NCI-H2196 (cell line): ENCODE measurements at regions not wholly inside any gene's neighbourhood (a gene's known extent, or its start where the extent isn't known, plus 50 kb on each side); places are given as distances from the start of the nearest gene placed in this dataset.

Experiments
- DNase-seq: peaks from one replicate; lab custom pipeline; 2025; ENCODE audit not compliant: unreplicated experiment; lab: John Stamatoyannopoulos, UW

DNA sequence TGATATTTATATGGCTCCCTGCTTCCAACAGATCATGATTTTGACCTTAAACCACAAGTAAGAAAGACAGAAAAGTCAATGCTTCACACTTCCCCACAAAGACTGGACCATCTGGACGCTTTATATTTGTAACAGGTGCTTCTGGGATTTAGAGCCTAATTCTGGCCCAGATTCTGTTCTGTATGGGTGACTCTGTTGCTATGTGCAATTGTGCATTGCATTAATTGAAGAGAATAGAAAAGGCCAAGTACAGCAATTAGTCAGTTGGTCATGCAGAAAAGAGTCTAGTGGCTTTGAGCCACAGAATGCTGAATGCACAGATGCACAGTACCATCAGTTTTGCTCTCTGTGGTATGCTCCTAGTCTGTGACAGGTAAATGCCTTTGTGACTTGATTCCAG lies 657.4 kb upstream of the ATXN8OS start:
- no peak for DNase-seq

- DNase-seq, result no peak
Measured at GRCh38 chr13:69425235-69425634, 682.4 kb upstream of the ATXN8OS start.

DNA sequence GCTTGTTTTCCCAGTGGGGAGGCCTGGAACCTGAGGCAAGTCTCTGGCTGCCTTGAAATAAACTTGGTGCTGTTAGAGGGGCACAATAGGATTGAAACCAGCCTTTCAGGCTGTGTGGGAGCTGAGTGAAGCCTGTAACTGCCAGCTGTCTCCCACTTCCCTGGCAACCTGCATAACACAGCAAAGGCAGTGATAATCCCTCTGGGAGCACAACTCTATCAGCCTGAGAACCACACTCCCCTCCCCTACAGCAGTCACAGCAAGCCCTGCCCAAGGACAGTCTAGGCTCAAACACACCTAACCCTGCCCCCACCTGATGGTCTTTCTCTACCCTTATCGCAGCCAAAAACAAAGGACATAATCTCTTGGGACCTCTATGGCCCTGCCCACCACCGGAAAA lies 683.8 kb upstream of the ATXN8OS start:
- no peak for DNase-seq

GRCh38 chr13:69418319-69418718 lies 689.3 kb upstream of the ATXN8OS start:
- no peak for DNase-seq

DNA sequence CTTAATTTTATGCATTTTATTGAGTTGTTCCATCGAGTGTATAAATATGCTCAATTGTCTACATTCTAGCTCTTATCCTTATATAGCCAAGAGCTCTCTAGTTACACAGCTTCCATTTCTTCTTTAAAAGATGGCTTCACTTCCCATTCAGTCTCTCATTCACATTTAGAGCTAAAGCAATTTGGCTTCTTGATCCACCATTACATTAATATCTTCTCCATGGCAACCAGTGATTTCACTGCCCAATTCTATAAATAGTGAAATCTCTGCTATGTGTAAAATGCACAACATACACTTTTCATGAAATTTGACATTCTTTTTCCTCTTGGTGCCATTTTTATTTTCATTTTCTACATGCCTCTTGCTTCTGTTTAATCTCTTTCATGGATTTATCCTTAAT lies 696.9 kb upstream of the ATXN8OS start:
- no peak for DNase-seq

DNA sequence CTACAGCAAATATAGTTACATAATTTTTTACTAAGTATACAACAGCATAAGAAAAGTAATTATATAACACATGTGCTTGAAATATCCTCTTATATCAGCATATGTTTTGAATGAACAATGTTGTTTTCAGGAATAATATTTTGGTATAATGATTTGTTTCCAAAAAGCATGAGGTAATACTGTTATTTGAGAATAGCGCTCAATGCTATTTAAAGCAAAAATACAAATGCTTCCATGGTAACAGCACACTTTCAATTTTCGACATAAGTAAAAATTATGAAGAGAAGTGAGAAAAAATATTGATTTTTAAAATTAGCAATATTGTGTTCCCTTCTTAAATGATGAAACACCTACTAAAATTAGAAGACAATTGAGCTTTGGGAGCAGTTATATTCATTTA lies 715.9 kb upstream of the ATXN8OS start:
- no peak for DNase-seq

GRCh38 chr13:69389899-69390298 lies 717.7 kb upstream of the ATXN8OS start:
- no peak for DNase-seq

DNA sequence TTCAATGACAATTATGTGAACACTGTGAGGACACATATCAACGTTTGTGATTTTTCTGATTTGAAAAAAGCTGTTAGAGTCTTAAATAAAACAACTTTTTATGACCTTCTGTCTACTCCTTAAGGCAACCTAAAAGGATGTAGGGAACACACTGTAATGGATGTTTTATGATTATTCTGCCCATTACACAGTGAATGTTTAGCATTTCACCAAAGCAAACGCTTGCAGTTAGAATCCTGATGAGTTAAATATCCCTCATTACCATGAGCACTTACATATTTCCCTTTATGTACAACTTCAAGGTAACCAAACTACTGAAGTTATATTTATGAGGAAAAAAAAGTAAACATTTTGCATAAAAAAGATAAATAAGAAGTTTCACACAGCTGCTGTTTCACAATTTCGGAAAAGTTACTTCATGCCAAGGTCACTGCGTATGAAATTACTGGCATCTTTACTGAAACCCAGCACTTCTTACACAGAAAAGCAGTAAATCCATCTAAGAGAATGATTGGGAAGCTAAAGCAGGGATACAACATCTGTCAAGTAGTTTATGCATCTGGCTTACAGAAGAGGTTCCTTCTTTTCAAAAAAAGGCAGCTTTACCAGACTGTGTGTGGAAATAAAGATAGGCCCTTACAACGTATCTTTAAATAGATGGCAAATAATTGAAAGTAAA lies 733.7 kb upstream of the ATXN8OS start:
- no peak for DNase-seq

- no peak for DNase-seq
Measured at GRCh38 chr13:69363360-69363759, 744.3 kb upstream of the ATXN8OS start.

- no peak for DNase-seq
Measured at GRCh38 chr13:69331245-69331644, 776.4 kb upstream of the ATXN8OS start.

DNA sequence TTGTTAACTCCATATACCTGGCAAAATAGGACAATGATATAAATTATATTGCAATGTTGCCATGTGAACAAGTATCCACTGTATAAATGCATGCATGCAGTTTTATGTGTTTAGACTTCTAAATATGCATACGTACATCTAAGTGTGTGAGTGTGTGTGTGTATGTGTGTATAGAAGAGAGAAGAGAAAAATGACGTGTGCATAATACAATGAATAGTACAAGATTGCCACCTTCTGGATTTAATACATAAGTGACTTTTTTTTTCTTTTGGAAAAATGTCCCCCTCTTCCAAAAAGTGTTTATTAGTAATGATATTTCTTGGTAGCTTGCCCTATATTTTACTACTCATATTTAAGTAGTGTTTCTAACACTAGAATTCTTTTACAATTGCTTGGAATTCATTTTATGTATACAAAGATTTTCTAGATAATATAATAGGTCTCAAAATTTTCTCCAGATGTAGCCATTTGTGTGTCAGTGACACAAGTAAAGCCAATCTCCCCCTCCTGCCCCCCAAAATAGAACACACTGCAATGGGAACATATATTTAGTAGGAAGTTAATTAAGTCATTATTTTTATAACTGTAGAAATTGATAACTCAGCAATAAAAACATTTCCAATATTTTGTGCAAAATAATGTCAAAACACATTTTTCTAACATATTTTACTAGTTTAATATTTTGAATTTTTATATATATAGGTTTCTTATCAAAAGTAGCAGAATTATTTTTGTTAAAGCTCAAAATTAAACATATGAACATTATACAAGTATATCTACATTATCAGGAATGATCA lies 783.3 kb upstream of the ATXN8OS start:
- DNase-seq, result peak; percentile 12

DNA sequence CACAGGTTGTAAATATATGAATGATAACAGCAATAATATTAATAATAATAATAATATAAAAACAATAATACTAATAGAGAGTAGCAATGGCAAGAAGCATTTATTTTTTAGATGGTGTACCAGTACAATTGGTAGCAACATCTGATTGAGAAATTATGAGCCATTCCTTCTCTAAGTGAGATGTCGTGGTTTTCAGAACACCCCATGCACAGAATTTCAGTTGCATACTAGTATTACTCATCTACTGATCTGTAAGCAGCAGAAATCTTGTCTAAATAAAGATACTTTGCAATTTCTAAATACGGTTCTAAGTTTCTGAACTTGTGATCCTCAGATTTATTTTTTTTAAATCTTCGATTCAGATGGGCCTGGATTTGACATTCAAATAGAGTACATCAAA lies 788.0 kb upstream of the ATXN8OS start:
- DNase-seq, result no peak

- DNase-seq, result no peak
Measured at GRCh38 chr13:69315039-69315438, 792.6 kb upstream of the ATXN8OS start.

- no peak for DNase-seq
Measured at GRCh38 chr13:69306766-69307165, 800.9 kb upstream of the ATXN8OS start.

GRCh38 chr13:69300131-69300530 lies 807.5 kb upstream of the ATXN8OS start:
- no peak for DNase-seq

GRCh38 chr13:69296130-69296529 lies 811.5 kb upstream of the ATXN8OS start:
- DNase-seq, result no peak

- DNase-seq, result no peak
Measured at GRCh38 chr13:69292789-69293425, 814.7 kb upstream of the ATXN8OS start.

DNA sequence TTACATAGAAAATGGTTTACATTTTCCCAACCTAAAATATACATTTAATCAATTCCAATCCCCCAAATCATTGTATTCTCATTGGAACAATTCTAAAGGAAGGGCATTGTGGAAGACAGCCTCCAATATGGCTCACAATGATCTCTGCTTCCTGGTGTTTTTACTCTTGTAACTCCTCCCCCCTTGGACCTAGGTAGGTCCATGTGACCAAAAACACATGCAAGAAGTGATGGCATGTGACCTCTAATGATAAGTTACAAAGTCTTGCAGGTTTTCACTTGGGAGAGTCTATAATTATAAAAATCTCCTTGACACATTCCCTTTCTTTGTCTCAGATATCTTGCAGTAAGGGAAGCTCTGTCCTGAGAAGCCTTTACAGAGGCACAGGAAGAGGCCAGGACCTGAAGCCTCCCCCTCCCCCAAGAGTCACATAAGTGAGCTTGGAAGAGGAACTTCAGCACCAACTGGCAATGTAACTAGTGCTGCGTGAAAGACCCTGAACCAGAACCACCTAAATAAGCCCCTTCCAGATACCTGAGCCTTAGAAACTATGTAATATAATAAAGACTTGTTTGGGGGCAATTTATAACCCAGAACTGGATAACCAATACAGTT lies 816.2 kb upstream of the ATXN8OS start:
- no peak for DNase-seq

DNA sequence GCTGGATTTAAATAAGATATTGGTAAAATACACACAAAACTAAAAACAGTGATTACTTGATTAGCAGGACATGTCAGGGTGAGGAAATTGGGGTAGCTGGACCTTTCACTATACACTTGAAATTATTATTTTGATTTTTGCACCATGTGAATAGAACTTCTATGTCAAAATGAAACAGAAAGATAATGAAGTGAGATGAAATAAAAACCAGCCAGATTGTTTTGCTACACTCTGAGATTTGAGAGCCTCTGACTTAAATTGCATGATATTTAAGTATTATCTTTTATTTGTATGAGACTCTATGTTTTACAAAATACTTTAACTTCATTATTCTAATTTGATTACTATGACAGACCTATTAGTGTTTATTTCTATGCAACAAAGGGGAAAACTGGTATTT lies 819.6 kb upstream of the ATXN8OS start:
- DNase-seq, result no peak

- no peak for DNase-seq
Measured at GRCh38 chr13:69287050-69287698, 820.5 kb upstream of the ATXN8OS start.

GRCh38 chr13:69283837-69284236 lies 823.8 kb upstream of the ATXN8OS start:
- DNase-seq, result no peak
